ENCODE measurements at regions not wholly inside any gene's neighbourhood (a gene's known extent, or its start where the extent isn't known, plus 50 kb on each side); places are given as distances from the start of the nearest gene placed in this dataset.

- Histone ChIP-seq H4K20me1 (ENCODE audit: insufficient read depth) (no peaks in the 10 kb centered on the region), H3K36me3 (ENCODE audit: low read depth) (no peaks in the 10 kb centered on the region), H3K9me2 (ENCODE audit: insufficient read depth) (no peaks in the 10 kb centered on the region), H3K27me3 (ENCODE audit: insufficient read depth, low read depth) (peaks cover 77% of the 10 kb centered on the region), H3F3A (ENCODE audit: insufficient read depth, low read depth) (no peaks in the 10 kb centered on the region), H3K27ac (no peak overlapping the region), H3K9me3 (ENCODE audit: insufficient read depth, low read depth) (no peaks in the 10 kb centered on the region), H2AFZ (no peak overlapping the region), H3K4me2 (no peak overlapping the region), H3K4me1 (replicated peaks; ENCODE audit: insufficient read depth) (no peaks in the 10 kb centered on the region), H3K4me3 (no peak overlapping the region), H3K79me2 (ENCODE audit: low read depth) (no peaks in the 10 kb centered on the region)
- POLR2A ChIA-PET (ENCODE audit: unreplicated experiment): no interaction called here
- no peak for DNase-seq
- no peak for TF ChIP-seq EZH2 (IDR thresholded peaks at IDR 0.05; ENCODE audit: low read depth)
- TF ChIP-seq, protein P1, sequence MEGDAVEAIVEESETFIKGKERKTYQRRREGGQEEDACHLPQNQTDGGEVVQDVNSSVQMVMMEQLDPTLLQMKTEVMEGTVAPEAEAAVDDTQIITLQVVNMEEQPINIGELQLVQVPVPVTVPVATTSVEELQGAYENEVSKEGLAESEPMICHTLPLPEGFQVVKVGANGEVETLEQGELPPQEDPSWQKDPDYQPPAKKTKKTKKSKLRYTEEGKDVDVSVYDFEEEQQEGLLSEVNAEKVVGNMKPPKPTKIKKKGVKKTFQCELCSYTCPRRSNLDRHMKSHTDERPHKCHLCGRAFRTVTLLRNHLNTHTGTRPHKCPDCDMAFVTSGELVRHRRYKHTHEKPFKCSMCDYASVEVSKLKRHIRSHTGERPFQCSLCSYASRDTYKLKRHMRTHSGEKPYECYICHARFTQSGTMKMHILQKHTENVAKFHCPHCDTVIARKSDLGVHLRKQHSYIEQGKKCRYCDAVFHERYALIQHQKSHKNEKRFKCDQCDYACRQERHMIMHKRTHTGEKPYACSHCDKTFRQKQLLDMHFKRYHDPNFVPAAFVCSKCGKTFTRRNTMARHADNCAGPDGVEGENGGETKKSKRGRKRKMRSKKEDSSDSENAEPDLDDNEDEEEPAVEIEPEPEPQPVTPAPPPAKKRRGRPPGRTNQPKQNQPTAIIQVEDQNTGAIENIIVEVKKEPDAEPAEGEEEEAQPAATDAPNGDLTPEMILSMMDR (conservative IDR thresholded peaks at IDR 0.05): no peak
- intact Hi-C loops (cut with micrococcal nuclease; ENCODE audit: unreplicated experiment): no loop called here
- CTCF ChIA-PET: no interaction called here
- no TSS peak for BruUV-seq (replicated peaks)
These were observed 455.5 kb downstream of the EIPR1 start for GRCh38 chr2:2922156-2922555.

GRCh38 chr2:2921011-2921720 lies 456.5 kb downstream of the EIPR1 start:
- Histone ChIP-seq H3K4me3 (no peak overlapping the region), H4K20me1 (ENCODE audit: insufficient read depth) (no peaks in the 10 kb centered on the region), H3F3A (ENCODE audit: insufficient read depth, low read depth) (no peaks in the 10 kb centered on the region), H3K79me2 (ENCODE audit: low read depth) (no peaks in the 10 kb centered on the region), H3K9me2 (ENCODE audit: insufficient read depth) (no peaks in the 10 kb centered on the region), H3K27ac (no peak overlapping the region), H3K27me3 (ENCODE audit: insufficient read depth, low read depth) (peaks cover 72% of the 10 kb centered on the region), H3K4me2 (no peak overlapping the region), H2AFZ (no peak overlapping the region), H3K4me1 (replicated peaks; ENCODE audit: insufficient read depth) (no peaks in the 10 kb centered on the region), H3K36me3 (ENCODE audit: low read depth) (no peaks in the 10 kb centered on the region), H3K9me3 (ENCODE audit: insufficient read depth, low read depth) (no peaks in the 10 kb centered on the region)
- ChIA-PET CTCF (no interaction called here), POLR2A (ENCODE audit: unreplicated experiment) (no interaction called here)
- no peak for TF ChIP-seq EZH2 (IDR thresholded peaks at IDR 0.05; ENCODE audit: low read depth)
- TF ChIP-seq, protein P1 (conservative IDR thresholded peaks at IDR 0.05): no peak
- DNase-seq: no peak
- intact Hi-C loops (cut with micrococcal nuclease; ENCODE audit: unreplicated experiment): no loop called here
- no TSS peak for BruUV-seq (replicated peaks)

DNA sequence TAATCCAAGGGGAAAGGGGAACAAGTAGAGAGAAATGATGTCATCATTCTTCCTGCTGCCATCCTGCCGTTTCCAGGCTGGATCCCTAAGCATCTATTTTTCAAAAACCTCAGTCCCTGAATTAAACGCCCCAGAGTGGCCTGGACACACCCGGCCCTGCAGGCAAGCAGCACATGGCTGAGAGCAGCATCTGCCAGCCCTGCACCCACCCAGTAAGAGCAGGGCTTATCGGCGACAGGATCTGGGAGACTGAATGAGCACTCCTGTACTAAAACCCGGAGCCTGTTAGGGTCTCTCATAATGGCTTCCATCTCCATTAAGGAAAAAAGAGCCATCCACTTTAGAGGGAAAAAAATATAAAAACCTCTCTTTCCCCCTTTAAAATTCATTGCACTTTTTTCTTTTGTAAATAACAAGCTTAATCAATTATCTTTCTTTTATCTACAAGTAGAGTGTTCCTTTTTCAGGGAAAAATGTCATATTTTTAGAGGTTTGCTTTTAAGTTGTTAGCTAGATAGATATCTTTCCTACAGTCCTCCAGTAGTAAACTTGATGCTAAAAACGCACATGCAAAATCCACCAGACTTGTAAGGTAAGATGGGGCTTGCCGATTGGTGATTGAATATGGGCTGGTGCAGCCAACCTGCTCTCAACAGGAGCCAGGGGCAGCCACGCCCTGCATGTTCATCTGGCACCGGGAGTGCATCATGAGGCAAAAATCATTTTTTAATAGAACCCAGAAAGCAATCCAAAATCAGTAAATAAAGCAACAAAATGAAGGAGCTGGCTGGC lies 457.8 kb downstream of the EIPR1 start:
- Histone ChIP-seq H2AFZ (no peak overlapping the region), H3K9me3 (ENCODE audit: insufficient read depth, low read depth) (no peaks in the 10 kb centered on the region), H3K4me1 (replicated peaks; ENCODE audit: insufficient read depth) (no peaks in the 10 kb centered on the region), H3K27me3 (ENCODE audit: insufficient read depth, low read depth) (peaks cover 74% of the 10 kb centered on the region), H4K20me1 (ENCODE audit: insufficient read depth) (no peaks in the 10 kb centered on the region), H3K36me3 (ENCODE audit: low read depth) (no peaks in the 10 kb centered on the region), H3K4me2 (no peak overlapping the region), H3F3A (ENCODE audit: insufficient read depth, low read depth) (no peaks in the 10 kb centered on the region), H3K79me2 (ENCODE audit: low read depth) (no peaks in the 10 kb centered on the region), H3K4me3 (no peak overlapping the region), H3K27ac (no peak overlapping the region), H3K9me2 (ENCODE audit: insufficient read depth) (no peaks in the 10 kb centered on the region)
- intact Hi-C loops (cut with micrococcal nuclease; ENCODE audit: unreplicated experiment): no loop called here
- CTCF ChIA-PET: no interaction called here
- no TSS peak for BruUV-seq (replicated peaks)
- no peak for TF ChIP-seq EZH2 (IDR thresholded peaks at IDR 0.05; ENCODE audit: low read depth)
- TF ChIP-seq, protein P1 (conservative IDR thresholded peaks at IDR 0.05): no peak
- POLR2A ChIA-PET (ENCODE audit: unreplicated experiment): no interaction called here
- DNase-seq: no peak

All from PC-9 (cell line).